Liver (tissue), 8 donors: ENCODE measurements at regions not wholly inside any gene's neighbourhood (a gene's known extent, or its start where the extent isn't known, plus 50 kb on each side); places are given as distances from the start of the nearest gene placed in this dataset.

Experiments
- DNase-seq: peaks from one replicate; pipeline ENCODE4 v3.0.0-alpha.2; 2017; ENCODE audit warnings: low spot score
- H3K27ac ChIP-seq, 2 donors: one replicate each; pipeline ENCODE4 v1.7.0; 2013; ENCODE audit warnings: inconsistent platforms in 2 of 2, low read length in 2 of 2, control low read depth in 1 of 2, low read depth in 1 of 2, mild to moderate bottlenecking in 1 of 2
- H3K27me3 ChIP-seq, 4 donors: one replicate each; pipeline versions ENCODE4 v1.6.1 to v1.7.0; 2013; ENCODE audit warnings: low read length in 3 of 4, inconsistent platforms in 1 of 4, mild to moderate bottlenecking in 1 of 4, moderate library complexity in 1 of 4; ENCODE audit not compliant: control insufficient read depth in 4 of 4, insufficient read depth in 4 of 4
- H3K36me3 ChIP-seq, 4 donors: one replicate each; pipeline versions ENCODE4 v1.6.1 to v1.7.0; 2013; ENCODE audit warnings: low read length in 3 of 4, mild to moderate bottlenecking in 3 of 4, low read depth in 1 of 4, moderate library complexity in 1 of 4; ENCODE audit not compliant: control insufficient read depth in 4 of 4, insufficient read depth in 3 of 4
- H3K4me1 ChIP-seq, 4 donors: one replicate each; pipeline versions ENCODE4 v1.6.1 to v1.7.0; 2013; ENCODE audit warnings: low read length in 3 of 4, mild to moderate bottlenecking in 3 of 4, moderate library complexity in 1 of 4; ENCODE audit not compliant: control insufficient read depth in 4 of 4, insufficient read depth in 4 of 4
- H3K4me3 ChIP-seq, 3 donors: one replicate each; pipeline versions ENCODE4 v1.6.1 to v1.7.0; 2013; ENCODE audit warnings: low read length in 3 of 3, control low read depth in 1 of 3, low read depth in 1 of 3, mild to moderate bottlenecking in 1 of 3
- H3K9ac ChIP-seq, 2 donors: one replicate each; pipeline ENCODE4 v1.7.0; 2013; ENCODE audit warnings: low read length in 2 of 2, mild to moderate bottlenecking in 2 of 2, moderate library complexity in 2 of 2, control low read depth in 1 of 2, low read depth in 1 of 2
- H3K9me3 ChIP-seq, 4 donors: one replicate each; pipeline versions ENCODE4 v1.6.1 to v1.7.0; 2013; ENCODE audit warnings: low read length in 3 of 4; ENCODE audit not compliant: control insufficient read depth in 4 of 4
- CTCF ChIP-seq: fragments of 150-350 bp; IDR thresholded peaks from 2 replicates; pipeline ENCODE4 v1.5.1; 2017; ENCODE audit warnings: improper control_type of control experiment, low read depth, low read length; ENCODE audit not compliant: missing input control
- EGR1 ChIP-seq, 2 donors: IDR thresholded peaks; 2 replicates each; pipeline ENCODE4 v1.6.1; 2016 to 2018; ENCODE audit warnings: antibody characterized with exemption in 2 of 2, low read depth in 2 of 2
- FOXA1 ChIP-seq: IDR thresholded peaks from 2 replicates; pipeline ENCODE4 v1.6.1; 2016; ENCODE audit warnings: antibody characterized with exemption
- FOXA2 ChIP-seq: IDR thresholded peaks from 2 replicates; pipeline ENCODE4 v1.6.1; 2016; ENCODE audit warnings: antibody characterized with exemption
- HNF4A ChIP-seq, 2 donors: conservative IDR thresholded peaks; 2 replicates each; pipeline ENCODE4 v1.6.1; 2016; ENCODE audit warnings: antibody characterized with exemption in 2 of 2, mild to moderate bottlenecking in 2 of 2
- HNF4G ChIP-seq: IDR thresholded peaks from 2 replicates; pipeline ENCODE4 v1.6.1; 2016; ENCODE audit warnings: antibody characterized with exemption
- JUND ChIP-seq, 2 donors: IDR thresholded peaks; 2 replicates each; pipeline ENCODE4 v1.6.1; 2016; ENCODE audit warnings: antibody characterized with exemption in 2 of 2
- MAX ChIP-seq: IDR thresholded peaks from 2 replicates; pipeline ENCODE4 v1.6.1; 2016; ENCODE audit warnings: antibody characterized with exemption
- NR2F2 ChIP-seq: IDR thresholded peaks from 2 replicates; pipeline ENCODE4 v1.6.1; 2016; ENCODE audit warnings: antibody characterized with exemption
- RAD21 ChIP-seq, 2 donors: IDR thresholded peaks; 2 replicates each; pipeline ENCODE4 v1.6.1; 2016; ENCODE audit warnings: antibody characterized with exemption in 2 of 2, mild to moderate bottlenecking in 2 of 2
- REST ChIP-seq: IDR thresholded peaks from 2 replicates; pipeline ENCODE4 v1.6.1; 2016; ENCODE audit warnings: antibody characterized with exemption, mild to moderate bottlenecking
- RXRA ChIP-seq, 2 donors: IDR thresholded peaks; 2 replicates each; pipeline ENCODE4 v1.6.1; 2017 to 2018; ENCODE audit warnings: antibody characterized with exemption in 2 of 2, mild to moderate bottlenecking in 1 of 2
- SP1 ChIP-seq: IDR thresholded peaks from 2 replicates; pipeline ENCODE4 v1.6.1; 2018; ENCODE audit warnings: antibody characterized with exemption, mild to moderate bottlenecking
- TAF1 ChIP-seq: conservative IDR thresholded peaks from 2 replicates; pipeline ENCODE4 v1.6.1; 2016; ENCODE audit warnings: antibody characterized with exemption, mild to moderate bottlenecking
- YY1 ChIP-seq: IDR thresholded peaks from 2 replicates; pipeline ENCODE4 v1.6.1; 2016; ENCODE audit warnings: antibody characterized with exemption, mild to moderate bottlenecking
- WGBS: extraction: QIAGEN DNeasy Blood & Tissue Kit; methylation state at CpG from one replicate; pipeline ENCODE4 v1.1.7; 2013; 5-methylcytosine and 5-hydroxymethylcytosine counted together
- TF ChIP-seq, protein P1 (sequence below): IDR thresholded peaks from 2 replicates; pipeline ENCODE4 v1.6.1; 2016; ENCODE audit warnings: antibody characterized with exemption
- TF ChIP-seq, protein P2 (sequence below): IDR thresholded peaks from 2 replicates; pipeline ENCODE4 v1.6.1; 2016; ENCODE audit warnings: antibody characterized with exemption
- donor health status: healthy.
- donor health status: healthy.
- donor health status: healthy.
- donor health status: healthy.
- donor health status: healthy.

GRCh38 chr10:132475086-132475485, 62.5 kb upstream of the INPP5A start:
- Histone ChIP-seq H3K9ac (no peak overlapping the region), H3K27me3 (no peaks in the 10 kb centered on the region), H3K4me1 (peaks cover 0 to 4% (median 2%) of the 10 kb centered on the region in 4 donors), H3K36me3 (no peaks in the 10 kb centered on the region), H3K4me3 (no peak overlapping the region), H3K27ac (no peak overlapping the region), H3K9me3 (no peaks in the 10 kb centered on the region)
- 52% methylated on average over 1 of the region's 1 CpG for WGBS
- TF ChIP-seq SP1 (no peak), HNF4G (no peak), EGR1 (IDR thresholded peaks at IDR 0.05; ENCODE audit: low read depth in 2 of 2) (no peak), RAD21 (IDR thresholded peaks at IDR 0.05) (no peak), YY1 (no peak), NR2F2 (no peak), FOXA1 (no peak), JUND (IDR thresholded peaks at IDR 0.05) (no peak), HNF4A (conservative IDR thresholded peaks at IDR 0.05) (no peak), FOXA2 (no peak)
- TF ChIP-seq, protein P1, sequence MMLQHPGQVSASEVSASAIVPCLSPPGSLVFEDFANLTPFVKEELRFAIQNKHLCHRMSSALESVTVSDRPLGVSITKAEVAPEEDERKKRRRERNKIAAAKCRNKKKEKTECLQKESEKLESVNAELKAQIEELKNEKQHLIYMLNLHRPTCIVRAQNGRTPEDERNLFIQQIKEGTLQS, result no peak
- DNase-seq, result no peak

GRCh38 chr10:132476146-132477065, 61.2 kb upstream of the INPP5A start:
- Histone ChIP-seq H3K9me3 (no peaks in the 10 kb centered on the region), H3K27me3 (no peaks in the 10 kb centered on the region), H3K9ac (no peak overlapping the region), H3K27ac (no peak overlapping the region), H3K4me1 (peaks cover 0 to 4% (median 2%) of the 10 kb centered on the region in 4 donors), H3K4me3 (no peak overlapping the region), H3K36me3 (no peaks in the 10 kb centered on the region)
- TF ChIP-seq FOXA1, result no peak
- TF ChIP-seq CTCF, result no peak
- no peak for TF ChIP-seq NR2F2
- no peak for TF ChIP-seq SP1
- TF ChIP-seq RXRA (IDR thresholded peaks at IDR 0.05), result no peak
- no peak for TF ChIP-seq REST
- TF ChIP-seq RAD21 (IDR thresholded peaks at IDR 0.05), result no peak
- TF ChIP-seq, protein P1, result no peak
- TF ChIP-seq, protein P2, sequence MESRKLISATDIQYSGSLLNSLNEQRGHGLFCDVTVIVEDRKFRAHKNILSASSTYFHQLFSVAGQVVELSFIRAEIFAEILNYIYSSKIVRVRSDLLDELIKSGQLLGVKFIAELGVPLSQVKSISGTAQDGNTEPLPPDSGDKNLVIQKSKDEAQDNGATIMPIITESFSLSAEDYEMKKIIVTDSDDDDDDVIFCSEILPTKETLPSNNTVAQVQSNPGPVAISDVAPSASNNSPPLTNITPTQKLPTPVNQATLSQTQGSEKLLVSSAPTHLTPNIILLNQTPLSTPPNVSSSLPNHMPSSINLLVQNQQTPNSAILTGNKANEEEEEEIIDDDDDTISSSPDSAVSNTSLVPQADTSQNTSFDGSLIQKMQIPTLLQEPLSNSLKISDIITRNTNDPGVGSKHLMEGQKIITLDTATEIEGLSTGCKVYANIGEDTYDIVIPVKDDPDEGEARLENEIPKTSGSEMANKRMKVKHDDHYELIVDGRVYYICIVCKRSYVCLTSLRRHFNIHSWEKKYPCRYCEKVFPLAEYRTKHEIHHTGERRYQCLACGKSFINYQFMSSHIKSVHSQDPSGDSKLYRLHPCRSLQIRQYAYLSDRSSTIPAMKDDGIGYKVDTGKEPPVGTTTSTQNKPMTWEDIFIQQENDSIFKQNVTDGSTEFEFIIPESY, result no peak
- no peak for TF ChIP-seq MAX
- TF ChIP-seq TAF1, result no peak
- no peak for TF ChIP-seq JUND (IDR thresholded peaks at IDR 0.05)
- 79% methylated on average over 16 of the region's 16 CpGs for WGBS
- DNase-seq, result no peak
